Mammary epithelial cell (primary cell): ENCODE measurements at regions not wholly inside any gene's neighbourhood (a gene's known extent, or its start where the extent isn't known, plus 50 kb on each side); places are given as distances from the start of the nearest gene placed in this dataset.

Source experiments
- EZH2 ChIP-seq: IDR thresholded peaks from 2 replicates; pipeline ENCODE4 v1.6.1; 2012; ENCODE audit warnings: low read length, inconsistent platforms, borderline replicate concordance
- TF ChIP-seq, protein P1 (sequence below), 2 donors: IDR thresholded peaks in 1 of 2; conservative IDR thresholded peaks in 1 of 2; 2 replicates each; pipeline ENCODE4 v1.5.1; 2011 to 2012; ENCODE audit warnings: inconsistent platforms in 2 of 2, low read length in 2 of 2, mild to moderate bottlenecking in 2 of 2, control low read depth in 1 of 2, low read depth in 1 of 2; ENCODE audit not compliant: insufficient read depth in 1 of 2; ENCODE audit errors: extremely low read depth in 1 of 2

DNA sequence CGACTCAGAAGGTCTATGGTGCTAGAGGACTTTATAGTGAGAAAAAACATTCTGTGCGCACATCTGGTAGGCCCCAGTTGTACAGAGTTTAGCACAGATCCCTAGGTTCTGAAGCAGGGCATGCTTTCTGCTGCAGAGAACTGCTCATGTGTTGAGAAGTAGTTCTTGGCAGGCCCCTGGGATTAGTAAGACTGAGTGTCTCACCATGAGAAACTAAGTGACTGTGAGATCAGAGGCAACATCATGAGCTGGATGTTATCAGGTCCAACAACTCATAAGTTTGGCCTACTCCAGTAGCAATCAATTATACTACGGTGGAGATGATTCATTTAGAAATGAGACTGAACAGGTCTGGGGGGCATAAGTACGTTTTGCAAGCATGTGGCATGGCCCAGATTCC is 507.4 kb upstream of the KLF12 start:
- TF ChIP-seq, protein P1, sequence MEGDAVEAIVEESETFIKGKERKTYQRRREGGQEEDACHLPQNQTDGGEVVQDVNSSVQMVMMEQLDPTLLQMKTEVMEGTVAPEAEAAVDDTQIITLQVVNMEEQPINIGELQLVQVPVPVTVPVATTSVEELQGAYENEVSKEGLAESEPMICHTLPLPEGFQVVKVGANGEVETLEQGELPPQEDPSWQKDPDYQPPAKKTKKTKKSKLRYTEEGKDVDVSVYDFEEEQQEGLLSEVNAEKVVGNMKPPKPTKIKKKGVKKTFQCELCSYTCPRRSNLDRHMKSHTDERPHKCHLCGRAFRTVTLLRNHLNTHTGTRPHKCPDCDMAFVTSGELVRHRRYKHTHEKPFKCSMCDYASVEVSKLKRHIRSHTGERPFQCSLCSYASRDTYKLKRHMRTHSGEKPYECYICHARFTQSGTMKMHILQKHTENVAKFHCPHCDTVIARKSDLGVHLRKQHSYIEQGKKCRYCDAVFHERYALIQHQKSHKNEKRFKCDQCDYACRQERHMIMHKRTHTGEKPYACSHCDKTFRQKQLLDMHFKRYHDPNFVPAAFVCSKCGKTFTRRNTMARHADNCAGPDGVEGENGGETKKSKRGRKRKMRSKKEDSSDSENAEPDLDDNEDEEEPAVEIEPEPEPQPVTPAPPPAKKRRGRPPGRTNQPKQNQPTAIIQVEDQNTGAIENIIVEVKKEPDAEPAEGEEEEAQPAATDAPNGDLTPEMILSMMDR (conservative IDR thresholded peaks at IDR 0.05 in 1 of 2, IDR thresholded peaks at IDR 0.05 in 1 of 2; ENCODE audit: extremely low read depth in 1 of 2, insufficient read depth in 1 of 2, low read depth in 1 of 2, low read length in 2 of 2) = no peak
- TF ChIP-seq EZH2 = no peak
